Prostate gland (tissue), 2 donors: ENCODE measurements at regions not wholly inside any gene's neighbourhood (a gene's known extent, or its start where the extent isn't known, plus 50 kb on each side); places are given as distances from the start of the nearest gene placed in this dataset.

ENCODE experiments used
- DNase-seq: peaks from one replicate; pipeline ENCODE4 v3.0.0-alpha.2; 2019; ENCODE audit warnings: low spot score
- H3K27ac ChIP-seq, 2 donors: fragments of 200-600 bp; sonication (generic); 2 replicates each; pipeline ENCODE4 v1.5.1; 2017 to 2019
- H3K27me3 ChIP-seq: fragments of 200-600 bp; sonication (generic); replicated peaks from 2 replicates; pipeline ENCODE4 v1.5.1; 2019; ENCODE audit not compliant: insufficient read depth
- H3K36me3 ChIP-seq, 2 donors: fragments of 200-600 bp; sonication (generic); 1 replicate in 1 of 2; 2 replicates in 1 of 2; pipeline versions ENCODE4 v1.5.1 to v1.8.1; 2017 to 2019
- H3K4me1 ChIP-seq: fragments of 200-600 bp; sonication (generic); replicated peaks from 2 replicates; pipeline ENCODE4 v1.5.1; 2019
- H3K4me3 ChIP-seq, 2 donors: fragments of 200-600 bp; sonication (generic); 2 replicates each; pipeline ENCODE4 v1.5.1; 2017 to 2019
- H3K9me3 ChIP-seq: fragments of 200-600 bp; sonication (generic); 2 replicates; pipeline ENCODE4 v1.5.1; 2017
- CTCF ChIP-seq, 4 experiments: fragments of 200-600 bp in 2 of 4; fragments of 450-650 bp in 2 of 4; sonication (generic) in 2 of 4; IDR thresholded peaks; 1 replicate in 3 of 4; 2 replicates in 1 of 4; pipeline ENCODE4 v1.5.1; 2016 to 2019; ENCODE audit warnings: antibody characterized with exemption in 4 of 4, mild to moderate bottlenecking in 2 of 4, moderate library complexity in 2 of 4
- POLR2A ChIP-seq: fragments of 450-650 bp; IDR thresholded peaks from one replicate; pipeline ENCODE4 v1.6.1; 2016; ENCODE audit warnings: antibody characterized with exemption, mild to moderate bottlenecking
- POLR2AphosphoS5 ChIP-seq: sonication (generic); formaldehyde crosslinking; IDR thresholded peaks from one replicate; pipeline ENCODE4 v1.6.1; 2017; ENCODE audit warnings: antibody characterized with exemption
- WGBS: methylation state at CpG from one replicate; pipeline ENCODE4 v1.1.5; 2018; 5-methylcytosine and 5-hydroxymethylcytosine counted together
- intact Hi-C: fragments of 100-400 bp; cut with DNase I; formaldehyde crosslinking; loops from one replicate; pipeline ENCODE4 v1.14.2; 2022

GRCh38 chr5:87170799-87171198 is 96.9 kb upstream of the RASA1 start:
- no peaks in the 10 kb centered on the region for H3K4me1 ChIP-seq
- intact Hi-C loops: no loop called here
- no peaks in the 10 kb centered on the region for H3K36me3 ChIP-seq
- WGBS: 55% methylated on average over 3 of the region's 3 CpGs
- no peak overlapping the region for H3K4me3 ChIP-seq
- H3K27ac ChIP-seq: no peak overlapping the region
- no peaks in the 10 kb centered on the region for H3K27me3 ChIP-seq
- TF ChIP-seq POLR2A (no peak), POLR2AphosphoS5 (no peak), CTCF (IDR thresholded peaks at IDR 0.05) (no peak)
- no peak for DNase-seq
- H3K9me3 ChIP-seq: no peaks in the 10 kb centered on the region

- no peaks in the 10 kb centered on the region for H3K36me3 ChIP-seq
- H3K9me3 ChIP-seq: no peaks in the 10 kb centered on the region
- TF ChIP-seq POLR2A (no peak), CTCF (IDR thresholded peaks at IDR 0.05) (no peak), POLR2AphosphoS5 (no peak)
- no peak overlapping the region for H3K27ac ChIP-seq
- H3K4me1 ChIP-seq: no peaks in the 10 kb centered on the region
- no peak for DNase-seq
- intact Hi-C loops: no loop called here
- H3K4me3 ChIP-seq: no peak overlapping the region
- H3K27me3 ChIP-seq: no peaks in the 10 kb centered on the region
- WGBS: 42% methylated on average over 4 of the region's 4 CpGs
Measured at GRCh38 chr5:87182649-87183048, 85.0 kb upstream of the RASA1 start.

- no peaks in the 10 kb centered on the region for H3K36me3 ChIP-seq
- no peak overlapping the region for H3K4me3 ChIP-seq
- no peaks in the 10 kb centered on the region for H3K4me1 ChIP-seq
- DNase-seq: no peak
- H3K27ac ChIP-seq: no peak overlapping the region
- WGBS: 84% methylated on average over 3 of the region's 3 CpGs
- H3K9me3 ChIP-seq: no peaks in the 10 kb centered on the region
- intact Hi-C loops: no loop called here
- no peaks in the 10 kb centered on the region for H3K27me3 ChIP-seq
- TF ChIP-seq CTCF (IDR thresholded peaks at IDR 0.05) (no peak), POLR2AphosphoS5 (no peak), POLR2A (no peak)
Measured at GRCh38 chr5:87183896-87184295, 83.8 kb upstream of the RASA1 start.

DNA sequence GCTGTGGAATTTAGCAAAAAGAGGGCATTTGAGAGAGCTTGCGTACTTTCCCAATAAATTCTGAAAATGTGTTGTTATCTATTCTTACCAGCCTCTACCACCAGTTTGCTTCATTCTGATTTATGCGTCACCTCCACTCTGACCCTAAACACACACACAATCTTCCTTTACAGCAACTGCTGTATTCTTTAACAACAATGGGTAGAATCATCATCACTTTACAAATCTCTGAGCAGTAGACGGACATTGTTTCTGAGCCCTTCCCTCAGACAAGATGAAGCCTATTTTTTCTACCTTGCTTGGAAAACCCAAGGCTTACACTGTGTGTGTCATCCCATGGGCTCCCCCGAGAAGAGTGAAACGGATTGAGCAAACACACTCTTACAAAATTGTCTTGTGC is 83.1 kb upstream of the RASA1 start:
- Histone ChIP-seq H3K36me3 (no peaks in the 10 kb centered on the region), H3K9me3 (no peaks in the 10 kb centered on the region), H3K27me3 (no peaks in the 10 kb centered on the region), H3K27ac (no peak overlapping the region), H3K4me1 (no peaks in the 10 kb centered on the region), H3K4me3 (no peak overlapping the region)
- DNase-seq: no peak
- 69% methylated on average over 5 of the region's 5 CpGs for WGBS
- intact Hi-C loops: no loop called here
- TF ChIP-seq CTCF (IDR thresholded peaks at IDR 0.05) (no peak), POLR2A (no peak), POLR2AphosphoS5 (no peak)

- WGBS: 70% methylated on average over 3 of the region's 3 CpGs
- Histone ChIP-seq H3K27ac (no peak overlapping the region), H3K4me3 (no peak overlapping the region), H3K9me3 (no peaks in the 10 kb centered on the region), H3K27me3 (no peaks in the 10 kb centered on the region), H3K36me3 (no peaks in the 10 kb centered on the region), H3K4me1 (no peaks in the 10 kb centered on the region)
- no peak for DNase-seq
- intact Hi-C loops: no loop called here
- TF ChIP-seq CTCF (IDR thresholded peaks at IDR 0.05): no peak
- no peak for TF ChIP-seq POLR2AphosphoS5
Measured at GRCh38 chr5:87185838-87186237, 81.8 kb upstream of the RASA1 start.
